ENCODE measurements at regions not wholly inside any gene's neighbourhood (a gene's known extent, or its start where the extent isn't known, plus 50 kb on each side); places are given as distances from the start of the nearest gene placed in this dataset.
A peak's percentile ranks its signal among the peaks of the same experiment; 100 is the strongest.

GRCh38 chr18:56402872-56403516 is 235.4 kb downstream of the TXNL1 start:
- Histone ChIP-seq H2AFZ (replicated peaks; ENCODE audit: low read length, poor library complexity) (peak overlapping the region; percentile 72), H3K9me3 (ENCODE audit: control insufficient read depth, insufficient read depth, low read length) (no peaks in the 10 kb centered on the region), H3K79me1 (ENCODE audit: low read depth in 1 of 2, low read length in 2 of 2) (no peaks in the 10 kb centered on the region), H3K56ac (ENCODE audit: extremely low read depth, insufficient read depth, low read length) (peak overlapping the region; percentile 13; the same call in 1 of the 2 replicates), H3K9me1 (ENCODE audit: insufficient read depth, low read length) (no peaks in the 10 kb centered on the region; the same call in 1 of the 2 replicates), H4K91ac (ENCODE audit: insufficient read depth, low read depth, low read length) (peak overlapping the region; percentile 94), H4K8ac (ENCODE audit: low read depth in 2 of 2, low read length in 2 of 2) (peak overlapping the region; percentile 70 to 97), H3K4ac (ENCODE audit: low read depth, low read length) (peak overlapping the region; percentile 96), H3K27ac (ENCODE audit: insufficient read depth, low read length) (peak overlapping the region; percentile 65), H4K5ac (ENCODE audit: low read depth, low read length) (peak overlapping the region; percentile 97), H3K4me1 (ENCODE audit: control insufficient read depth, insufficient read depth, low read length) (peaks cover 6% of the 10 kb centered on the region; the same call in 1 of the 2 replicates), H2BK120ac (ENCODE audit: low read depth, low read length) (peak overlapping the region; percentile 98), H3K9ac (ENCODE audit: low read depth, low read length) (no peak overlapping the region), H4K20me1 (ENCODE audit: insufficient read depth, low read length) (no peaks in the 10 kb centered on the region), H3K23ac (ENCODE audit: low read depth, low read length) (peak overlapping the region; percentile 47; the same call in 1 of the 2 replicates), H2AK9ac (replicated peaks; ENCODE audit: low read depth, low read length, poor library complexity) (peak overlapping the region; percentile 59), H3K14ac (replicated peaks; ENCODE audit: low read depth, low read length) (peak overlapping the region; percentile 95), H2AK5ac (ENCODE audit: low read depth, low read length) (peak overlapping the region; percentile 97), H3K18ac (ENCODE audit: low read depth, low read length) (peak overlapping the region; percentile 99), H2BK5ac (ENCODE audit: low read depth, low read length, poor library complexity, severe bottlenecking) (peak overlapping the region; percentile 93), H2BK15ac (ENCODE audit: low read depth, low read length) (peak overlapping the region; percentile 87), H3K27me3 (ENCODE audit: control insufficient read depth, insufficient read depth, low read length) (no peaks in the 10 kb centered on the region), H3K4me3 (ENCODE audit: insufficient read depth, low read depth, low read length) (no peak overlapping the region), H2BK20ac (ENCODE audit: low read depth, low read length) (peak overlapping the region; percentile 97), H3K4me2 (ENCODE audit: low read depth, low read length) (peak overlapping the region; percentile 33; the same call in 1 of the 2 replicates), H3K36me3 (ENCODE audit: control insufficient read depth, insufficient read depth, low read length) (no peaks in the 10 kb centered on the region)
- no TSS peak for BruUV-seq (replicated peaks)
- ATAC-seq (ENCODE audit: low read depth) (peak; percentile 87), DNase-seq (peak; percentile 90)
- in situ Hi-C loops (cut with MboI; ENCODE audit: low sequenced_read_pairs): no loop called here
- intact Hi-C loops (cut with micrococcal nuclease): no loop called here
- TF ChIP-seq RCOR1 (IDR thresholded peaks at IDR 0.05; ENCODE audit: insufficient replicate concordance, low read length) (no peak), NFE2L2 (IDR thresholded peaks at IDR 0.05; ENCODE audit: low read depth, low read length) (peak; percentile 89), CEBPB (IDR thresholded peaks at IDR 0.05; ENCODE audit: low read depth, low read length) (peak; percentile 86), FOS (IDR thresholded peaks at IDR 0.05; ENCODE audit: low read depth, low read length) (peak; percentile 49; the same call in 1 of the 2 replicates), MAFK (IDR thresholded peaks at IDR 0.05; ENCODE audit: low read depth, low read length) (peak; percentile 91)
- no CpG with 5 or more reads among the region's 1 CpG for WGBS, 2 experiments (ENCODE audit: extremely low coverage in 2 of 2, insufficient read length in 1 of 2)
- CTCF ChIA-PET: no interaction called here
- POLR2A ChIA-PET (ENCODE audit: unreplicated experiment): interaction anchor here (0.6 kb wide), 1 partner anchor 143 kb away, joined by 7 read pairs; no protein-coding TSS in a partner anchor
- dilution Hi-C loops (cut with HindIII; ENCODE audit: low sequenced_read_pairs, unreplicated experiment): no loop called here

Measured in IMR-90 (cell line).